ENCODE measurements at regions not wholly inside any gene's neighbourhood (a gene's known extent, or its start where the extent isn't known, plus 50 kb on each side); places are given as distances from the start of the nearest gene placed in this dataset.
"Not testable (repeated sequence)": the region's sequence is repeated elsewhere in the genome, so short reads cannot be mapped to it uniquely, and the experiment has no call there.

- WGBS, 3 donors: 76 to 83% (median 78%) methylated on average over 2 of the region's 2 CpGs
- no peak for FAIRE-seq
Observed at GRCh38 chr4:23105759-23106370, 413.1 kb downstream of the GBA3 start.

DNA sequence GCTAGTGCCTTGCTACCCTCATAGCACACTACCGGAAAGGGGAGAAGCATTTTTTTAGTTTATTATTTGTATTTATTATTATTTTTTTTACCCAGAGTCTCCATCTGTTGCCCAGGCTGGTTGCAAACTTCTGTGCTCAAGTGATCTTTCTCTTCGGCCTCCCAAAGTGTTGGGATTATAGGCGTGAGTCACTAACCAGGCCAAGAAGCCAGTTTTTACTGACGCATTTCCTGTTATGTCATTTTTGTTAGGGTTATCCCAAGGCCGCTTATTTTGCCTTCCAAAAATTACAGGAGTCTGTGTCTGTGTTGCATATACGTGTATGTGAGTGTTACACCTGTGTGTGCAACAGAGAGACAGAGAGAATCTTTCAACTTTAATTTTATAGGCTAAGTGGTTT, 404.5 kb downstream of the GBA3 start:
- no peak for FAIRE-seq
- 88 to 91% (median 90%) methylated on average over 6 of the region's 6 CpGs for WGBS, 3 donors
- H3K9me3 ChIP-seq (ENCODE audit: control insufficient read depth in 2 of 2, insufficient read depth in 1 of 2, low read depth in 1 of 2, low read length in 1 of 2): no peaks in the 10 kb centered on the region
- H3K27ac ChIP-seq (ENCODE audit: low read depth in 1 of 3, low read length in 2 of 3): no peak overlapping the region
- DNase-seq: no peak
- H3K4me3 ChIP-seq (ENCODE audit: low read depth in 1 of 3, low read length in 3 of 3): no peak overlapping the region
- H3K4me1 ChIP-seq (ENCODE audit: control insufficient read depth in 3 of 3, insufficient read depth in 2 of 3, low read depth in 1 of 3, low read length in 2 of 3): no peaks in the 10 kb centered on the region
- no peaks in the 10 kb centered on the region for H3K27me3 ChIP-seq (ENCODE audit: control insufficient read depth in 3 of 3, insufficient read depth in 3 of 3, low read length in 3 of 3)
- no peaks in the 10 kb centered on the region for H3K36me3 ChIP-seq (ENCODE audit: control insufficient read depth in 3 of 3, insufficient read depth in 2 of 3, low read depth in 1 of 3, low read length in 3 of 3)

More at GRCh38 chr4:23105759-23106370, 413.1 kb downstream of the GBA3 start:
- no peak for DNase-seq
- H3K9me3 ChIP-seq (ENCODE audit: control insufficient read depth in 2 of 2, insufficient read depth in 1 of 2, low read depth in 1 of 2, low read length in 1 of 2): no peaks in the 10 kb centered on the region
- no peak overlapping the region for H3K27ac ChIP-seq (ENCODE audit: low read depth in 1 of 3, low read length in 2 of 3)
- no peaks in the 10 kb centered on the region for H3K36me3 ChIP-seq (ENCODE audit: control insufficient read depth in 3 of 3, insufficient read depth in 2 of 3, low read depth in 1 of 3, low read length in 3 of 3)
- no peak overlapping the region for H3K4me3 ChIP-seq (ENCODE audit: low read depth in 1 of 3, low read length in 3 of 3)
- no peaks in the 10 kb centered on the region for H3K4me1 ChIP-seq (ENCODE audit: control insufficient read depth in 3 of 3, insufficient read depth in 2 of 3, low read depth in 1 of 3, low read length in 2 of 3)
- no peaks in the 10 kb centered on the region for H3K27me3 ChIP-seq (ENCODE audit: control insufficient read depth in 3 of 3, insufficient read depth in 3 of 3, low read length in 3 of 3)

DNA sequence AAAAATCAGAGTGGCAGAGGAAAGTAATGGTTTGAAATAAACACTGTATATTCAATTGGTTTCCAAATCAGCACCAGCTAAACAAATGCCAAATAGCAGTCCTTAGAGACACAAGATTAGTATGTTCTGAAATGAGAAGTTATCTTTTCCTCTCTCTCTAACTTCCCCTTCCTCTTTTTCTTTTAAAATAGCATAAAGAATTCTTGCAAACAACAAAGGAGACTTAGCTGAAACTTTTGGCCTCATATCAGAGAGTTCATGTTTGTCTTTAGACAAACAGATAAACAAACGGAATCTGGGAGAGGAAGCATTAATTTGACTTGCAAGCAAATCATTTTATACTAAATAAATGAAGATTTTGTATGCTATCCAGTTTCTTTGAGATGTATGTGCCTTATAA, 399.0 kb downstream of the GBA3 start:
- FAIRE-seq: no peak
- no peak for DNase-seq
- Histone ChIP-seq H3K4me1 (ENCODE audit: control insufficient read depth in 3 of 3, insufficient read depth in 2 of 3, low read depth in 1 of 3, low read length in 2 of 3) (no peaks in the 10 kb centered on the region), H3K27me3 (ENCODE audit: control insufficient read depth in 3 of 3, insufficient read depth in 3 of 3, low read length in 3 of 3) (no peaks in the 10 kb centered on the region), H3K36me3 (ENCODE audit: control insufficient read depth in 3 of 3, insufficient read depth in 2 of 3, low read depth in 1 of 3, low read length in 3 of 3) (no peaks in the 10 kb centered on the region), H3K4me3 (ENCODE audit: low read depth in 1 of 3, low read length in 3 of 3) (no peak overlapping the region), H3K9me3 (ENCODE audit: control insufficient read depth in 2 of 2, insufficient read depth in 1 of 2, low read depth in 1 of 2, low read length in 1 of 2) (no peaks in the 10 kb centered on the region), H3K27ac (ENCODE audit: low read depth in 1 of 3, low read length in 2 of 3) (no peak overlapping the region)
- WGBS, 3 donors: 5 to 15% (median 8%) methylated on average over 1 of the region's 1 CpG

- no peaks in the 10 kb centered on the region for H3K27me3 ChIP-seq (ENCODE audit: control insufficient read depth in 3 of 3, insufficient read depth in 3 of 3, low read length in 3 of 3)
- 75 to 89% (median 86%) methylated on average over 2 of the region's 2 CpGs for WGBS, 3 donors
- no peaks in the 10 kb centered on the region for H3K4me1 ChIP-seq (ENCODE audit: control insufficient read depth in 3 of 3, insufficient read depth in 2 of 3, low read depth in 1 of 3, low read length in 2 of 3)
- peaks cover 0 to under 1% of the 10 kb centered on the region in 2 donors for H3K9me3 ChIP-seq (ENCODE audit: control insufficient read depth in 2 of 2, insufficient read depth in 1 of 2, low read depth in 1 of 2, low read length in 1 of 2)
- DNase-seq (no peak), FAIRE-seq (no peak)
- H3K4me3 ChIP-seq (ENCODE audit: low read depth in 1 of 3, low read length in 3 of 3): no peak overlapping the region
- no peaks in the 10 kb centered on the region for H3K36me3 ChIP-seq (ENCODE audit: control insufficient read depth in 3 of 3, insufficient read depth in 2 of 3, low read depth in 1 of 3, low read length in 3 of 3)
- H3K27ac ChIP-seq (ENCODE audit: low read depth in 1 of 3, low read length in 2 of 3): no peak overlapping the region
Observed at GRCh38 chr4:23085249-23085568, 392.5 kb downstream of the GBA3 start.

DNA sequence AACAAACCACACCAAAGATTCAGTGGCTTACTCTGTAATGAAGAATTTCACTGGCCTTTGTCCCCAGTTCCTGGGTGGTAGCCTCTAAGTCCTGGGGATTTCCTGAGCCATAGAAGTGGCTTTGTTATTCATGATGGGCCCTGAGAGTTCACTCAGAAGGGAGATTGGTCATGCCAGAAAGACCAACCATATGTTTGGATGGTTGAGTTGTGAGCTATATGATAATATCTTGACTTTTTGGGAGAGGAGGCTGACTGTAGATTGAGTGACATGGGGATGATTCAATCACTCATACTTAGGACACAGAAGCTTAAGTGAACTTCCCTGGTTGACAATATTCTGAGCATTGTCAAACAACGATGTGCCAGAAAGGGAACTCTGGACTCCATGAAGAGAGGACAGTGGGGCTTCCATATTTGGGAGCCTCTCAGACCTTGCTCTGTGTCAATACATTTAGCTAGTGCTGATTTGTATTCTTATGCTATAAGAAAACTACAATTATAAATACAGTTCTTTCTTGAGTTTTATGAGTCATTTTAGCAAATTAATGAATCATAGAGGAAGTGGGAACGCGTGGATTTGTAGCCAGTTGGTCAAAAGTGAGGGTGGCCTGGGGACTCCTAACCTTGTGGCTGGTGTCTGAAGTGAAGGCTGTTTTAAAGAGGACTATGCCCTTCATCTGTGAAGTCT, 392.0 kb downstream of the GBA3 start:
- WGBS, 3 donors: 79 to 83% (median 81%) methylated on average over 3 of the region's 3 CpGs

GRCh38 chr4:23083391-23083790, 390.7 kb downstream of the GBA3 start:
- FAIRE-seq: no peak

More for the DNA sequence above, 392.0 kb downstream of the GBA3 start:
- Histone ChIP-seq H3K4me1 (ENCODE audit: control insufficient read depth in 3 of 3, insufficient read depth in 2 of 3, low read depth in 1 of 3, low read length in 2 of 3) (no peaks in the 10 kb centered on the region), H3K27me3 (ENCODE audit: control insufficient read depth in 3 of 3, insufficient read depth in 3 of 3, low read length in 3 of 3) (no peaks in the 10 kb centered on the region), H3K36me3 (ENCODE audit: control insufficient read depth in 3 of 3, insufficient read depth in 2 of 3, low read depth in 1 of 3, low read length in 3 of 3) (no peaks in the 10 kb centered on the region), H3K4me3 (ENCODE audit: low read depth in 1 of 3, low read length in 3 of 3) (no peak overlapping the region), H3K9me3 (ENCODE audit: control insufficient read depth in 2 of 2, insufficient read depth in 1 of 2, low read depth in 1 of 2, low read length in 1 of 2) (peaks cover 0 to 6% of the 10 kb centered on the region in 2 donors), H3K27ac (ENCODE audit: low read depth in 1 of 3, low read length in 2 of 3) (no peak overlapping the region)
- DNase-seq: no peak
- no peak for FAIRE-seq

GRCh38 chr4:23080171-23080570, 387.4 kb downstream of the GBA3 start:
- not testable (repeated sequence) for FAIRE-seq; H3K4me1 ChIP-seq (ENCODE audit: control insufficient read depth in 3 of 3, insufficient read depth in 2 of 3, low read depth in 1 of 3, low read length in 2 of 3); DNase-seq; H3K27ac ChIP-seq (ENCODE audit: low read depth in 1 of 3, low read length in 2 of 3); H3K27me3 ChIP-seq (ENCODE audit: control insufficient read depth in 3 of 3, insufficient read depth in 3 of 3, low read length in 3 of 3); H3K4me3 ChIP-seq (ENCODE audit: low read depth in 1 of 3, low read length in 3 of 3); H3K36me3 ChIP-seq (ENCODE audit: control insufficient read depth in 3 of 3, insufficient read depth in 2 of 3, low read depth in 1 of 3, low read length in 3 of 3)
- H3K9me3 ChIP-seq (ENCODE audit: control insufficient read depth in 2 of 2, insufficient read depth in 1 of 2, low read depth in 1 of 2, low read length in 1 of 2): peaks cover 0 to 16% of the 10 kb centered on the region in 2 donors
- 69 to 84% (median 80%) methylated on average over 2 of the region's 2 CpGs for WGBS, 3 donors

More at GRCh38 chr4:23083391-23083790, 390.7 kb downstream of the GBA3 start:
- Histone ChIP-seq H3K27ac (ENCODE audit: low read depth in 1 of 3, low read length in 2 of 3) (no peak overlapping the region), H3K4me3 (ENCODE audit: low read depth in 1 of 3, low read length in 3 of 3) (no peak overlapping the region), H3K4me1 (ENCODE audit: control insufficient read depth in 3 of 3, insufficient read depth in 2 of 3, low read depth in 1 of 3, low read length in 2 of 3) (no peaks in the 10 kb centered on the region), H3K36me3 (ENCODE audit: control insufficient read depth in 3 of 3, insufficient read depth in 2 of 3, low read depth in 1 of 3, low read length in 3 of 3) (no peaks in the 10 kb centered on the region), H3K9me3 (ENCODE audit: control insufficient read depth in 2 of 2, insufficient read depth in 1 of 2, low read depth in 1 of 2, low read length in 1 of 2) (peaks cover 0 to 16% of the 10 kb centered on the region in 2 donors), H3K27me3 (ENCODE audit: control insufficient read depth in 3 of 3, insufficient read depth in 3 of 3, low read length in 3 of 3) (no peaks in the 10 kb centered on the region)
- DNase-seq: no peak
- 38 to 63% (median 59%) methylated on average over 2 of the region's 2 CpGs for WGBS, 3 donors

DNA sequence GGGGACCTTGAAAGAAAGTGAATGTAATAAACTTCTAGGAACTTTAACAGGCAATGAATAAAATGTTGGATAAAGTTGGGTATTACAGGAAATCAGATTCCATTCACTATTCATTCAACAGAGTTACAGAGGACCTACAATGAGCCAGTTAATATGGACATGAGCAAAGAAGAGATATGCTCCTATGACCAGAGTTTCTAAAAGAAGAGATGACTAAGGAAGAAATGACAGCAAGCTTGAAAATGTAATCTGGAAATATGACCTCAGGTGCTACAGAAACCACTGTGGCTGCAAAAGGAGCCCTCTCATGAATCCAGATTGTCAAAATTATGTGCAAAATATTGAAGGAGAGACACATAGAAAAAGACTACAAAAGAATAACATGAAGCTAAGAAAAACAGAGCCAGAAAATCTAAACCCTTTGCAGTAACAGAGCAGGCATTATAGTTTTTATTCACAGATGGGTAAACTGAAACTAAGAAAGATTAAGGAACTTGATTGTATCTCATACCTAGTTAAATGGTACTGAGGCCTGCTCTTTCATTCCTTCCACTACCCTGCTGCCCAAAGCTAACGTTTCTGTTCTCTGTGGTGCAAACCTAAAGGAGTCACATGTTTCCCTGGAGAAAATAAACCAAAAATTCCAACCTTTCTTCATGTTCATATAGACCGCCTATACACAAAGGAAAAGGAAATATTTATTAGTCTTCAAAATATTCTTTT, 378.3 kb downstream of the GBA3 start:
- Histone ChIP-seq H3K27me3 (ENCODE audit: control insufficient read depth in 3 of 3, insufficient read depth in 3 of 3, low read length in 3 of 3) (no peaks in the 10 kb centered on the region), H3K4me1 (ENCODE audit: control insufficient read depth in 3 of 3, insufficient read depth in 2 of 3, low read depth in 1 of 3, low read length in 2 of 3) (no peaks in the 10 kb centered on the region), H3K36me3 (ENCODE audit: control insufficient read depth in 3 of 3, insufficient read depth in 2 of 3, low read depth in 1 of 3, low read length in 3 of 3) (no peaks in the 10 kb centered on the region), H3K9me3 (ENCODE audit: control insufficient read depth in 2 of 2, insufficient read depth in 1 of 2, low read depth in 1 of 2, low read length in 1 of 2) (no peaks in the 10 kb centered on the region), H3K4me3 (ENCODE audit: low read depth in 1 of 3, low read length in 3 of 3) (no peak overlapping the region), H3K27ac (ENCODE audit: low read depth in 1 of 3, low read length in 2 of 3) (no peak overlapping the region)
- FAIRE-seq (no peak), DNase-seq (no peak)
- WGBS, 3 donors: 62 to 70% (median 65%) methylated on average over 2 of the region's 2 CpGs

All from small intestine (tissue), 7 donors.